Mesothelial cell of epicardium (in vitro differentiated cells): ENCODE measurements at regions not wholly inside any gene's neighbourhood (a gene's known extent, or its start where the extent isn't known, plus 50 kb on each side); places are given as distances from the start of the nearest gene placed in this dataset.

ENCODE experiments used
- DNase-seq, 2 experiments: peaks; one replicate each; pipeline ENCODE4 v3.0.0; 2021; ENCODE audit warnings: low spot score in 2 of 2; ENCODE audit not compliant: unreplicated experiment in 2 of 2
- H3K27ac Mint-ChIP-seq: 2 replicates; pipeline ENCODE4 v1.8.0; 2021; ENCODE audit warnings: mixed read lengths
- H3K27me3 Mint-ChIP-seq: 2 replicates; pipeline ENCODE4 v1.8.0; 2021; ENCODE audit warnings: low read depth, mixed read lengths
- H3K36me3 Mint-ChIP-seq: 2 replicates; pipeline ENCODE4 v1.8.0; 2021; ENCODE audit warnings: mixed read lengths
- H3K4me1 Mint-ChIP-seq: 2 replicates; pipeline ENCODE4 v1.8.0; 2021; ENCODE audit warnings: mixed read lengths
- H3K4me3 Mint-ChIP-seq: 2 replicates; pipeline ENCODE4 v1.8.0; 2021; ENCODE audit warnings: mild to moderate bottlenecking, moderate library complexity, mixed read lengths
- H3K9me3 Mint-ChIP-seq: 2 replicates; pipeline ENCODE4 v1.8.0; 2021; ENCODE audit warnings: mixed read lengths
- CTCF ChIP-seq: fragments of 200-600 bp; sonication (generic); IDR thresholded peaks from one replicate; pipeline ENCODE4 v1.5.0; 2021; ENCODE audit warnings: antibody characterized with exemption; ENCODE audit not compliant: unreplicated experiment

- H3K4me3 Mint-ChIP-seq = no peak overlapping the region
- no peak overlapping the region for H3K27ac Mint-ChIP-seq
- no peak for TF ChIP-seq CTCF
- H3K9me3 Mint-ChIP-seq = no peaks in the 10 kb centered on the region
- H3K4me1 Mint-ChIP-seq = no peaks in the 10 kb centered on the region
- no peaks in the 10 kb centered on the region for H3K27me3 Mint-ChIP-seq
- no peaks in the 10 kb centered on the region for H3K36me3 Mint-ChIP-seq
- DNase-seq = no peak
Measured at GRCh38 chr3:24608701-24609390, 114.2 kb upstream of the THRB start.

- DNase-seq = no peak
- Mint-ChIP-seq H3K27me3 (peaks cover 19% of the 10 kb centered on the region), H3K36me3 (no peaks in the 10 kb centered on the region), H3K9me3 (no peaks in the 10 kb centered on the region), H3K4me3 (no peak overlapping the region), H3K4me1 (no peaks in the 10 kb centered on the region), H3K27ac (no peak overlapping the region)
- TF ChIP-seq CTCF = no peak
Measured at GRCh38 chr3:24614359-24614758, 119.7 kb upstream of the THRB start.

- no peak overlapping the region for H3K4me3 Mint-ChIP-seq
- peaks cover 19% of the 10 kb centered on the region for H3K27me3 Mint-ChIP-seq
- H3K9me3 Mint-ChIP-seq = no peaks in the 10 kb centered on the region
- no peaks in the 10 kb centered on the region for H3K4me1 Mint-ChIP-seq
- H3K36me3 Mint-ChIP-seq = no peaks in the 10 kb centered on the region
- no peak for TF ChIP-seq CTCF
- no peak for DNase-seq
- H3K27ac Mint-ChIP-seq = no peak overlapping the region
Measured at GRCh38 chr3:24615177-24615576, 120.5 kb upstream of the THRB start.

- H3K27me3 Mint-ChIP-seq = peaks cover 21% of the 10 kb centered on the region
- no peaks in the 10 kb centered on the region for H3K9me3 Mint-ChIP-seq
- no peak overlapping the region for H3K4me3 Mint-ChIP-seq
- no peak for DNase-seq
- no peaks in the 10 kb centered on the region for H3K36me3 Mint-ChIP-seq
- H3K27ac Mint-ChIP-seq = no peak overlapping the region
- no peak for TF ChIP-seq CTCF
- H3K4me1 Mint-ChIP-seq = no peaks in the 10 kb centered on the region
Measured at GRCh38 chr3:24616110-24616829, 121.6 kb upstream of the THRB start.

- no peak for DNase-seq
- Mint-ChIP-seq H3K9me3 (peaks cover 14% of the 10 kb centered on the region), H3K4me1 (peaks cover 2% of the 10 kb centered on the region), H3K27ac (no peak overlapping the region), H3K4me3 (no peak overlapping the region), H3K27me3 (peaks cover 7% of the 10 kb centered on the region), H3K36me3 (peaks cover 4% of the 10 kb centered on the region)
- no peak for TF ChIP-seq CTCF
Measured at GRCh38 chr3:24622138-24622537, 127.5 kb upstream of the THRB start.
